Activated T-cell treated with anti-CD3 and anti-CD28 coated beads for 24 hours (primary cell): ENCODE measurements at regions not wholly inside any gene's neighbourhood (a gene's known extent, or its start where the extent isn't known, plus 50 kb on each side); places are given as distances from the start of the nearest gene placed in this dataset.

ENCODE experiments used
- DNase-seq: peaks from one replicate; pipeline ENCODE4 v3.0.0-alpha.2; 2020; ENCODE audit warnings: low read depth

DNA sequence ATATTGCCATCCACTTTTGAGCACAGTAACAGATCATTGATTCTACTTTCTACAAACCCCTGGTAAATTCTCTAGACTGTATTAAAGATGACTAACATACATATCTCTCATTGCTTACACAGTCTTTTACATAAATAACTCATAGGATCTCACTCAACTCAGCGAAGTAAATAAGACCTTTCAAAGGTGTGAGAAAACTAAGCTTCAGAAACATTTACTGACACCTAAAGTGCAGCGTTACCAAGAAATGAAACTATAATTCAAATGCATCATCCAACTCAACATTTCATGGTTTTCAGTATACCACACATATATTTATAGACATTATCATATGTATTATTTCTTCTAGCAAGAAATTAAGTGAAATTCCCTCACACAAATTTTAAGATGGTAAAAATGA lies 189.8 kb downstream of the METTL4 start:
- no peak for DNase-seq

DNA sequence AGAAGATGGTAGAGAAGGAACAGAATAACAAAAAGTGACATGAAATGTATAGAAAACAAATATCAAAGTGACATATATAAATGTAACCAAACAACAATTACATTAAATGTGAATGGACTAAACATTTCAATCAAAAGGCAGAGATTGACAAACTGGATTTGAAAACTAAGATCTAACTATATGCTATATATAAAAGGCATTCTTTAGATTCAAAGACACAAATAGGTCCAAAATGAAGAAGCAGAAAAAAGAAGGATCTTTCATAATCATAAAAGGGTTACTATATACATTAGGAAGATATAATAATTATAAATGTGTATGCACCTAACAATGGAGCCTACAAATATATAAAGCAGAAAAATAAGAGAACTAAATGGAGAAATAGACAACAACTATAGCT lies 183.7 kb downstream of the METTL4 start:
- DNase-seq: no peak

DNA sequence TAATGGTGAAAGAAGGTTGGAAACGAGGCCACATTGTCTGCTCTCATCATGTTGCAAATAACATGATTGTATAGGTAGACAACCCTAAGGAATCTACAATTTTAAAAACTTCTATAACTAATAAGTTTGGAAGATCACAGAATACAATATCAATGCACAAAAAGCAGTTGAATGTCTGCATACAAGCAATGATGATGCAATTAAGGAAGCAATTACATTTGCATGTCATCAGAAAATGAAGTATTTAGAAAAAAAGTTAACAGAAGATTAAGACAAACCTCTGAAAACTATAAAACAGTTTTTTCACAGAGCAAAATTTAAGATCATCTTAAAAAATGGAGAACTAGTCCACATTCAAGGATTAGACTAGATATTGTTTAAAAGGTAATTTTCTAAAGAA lies 181.1 kb downstream of the METTL4 start:
- DNase-seq: no peak

DNA sequence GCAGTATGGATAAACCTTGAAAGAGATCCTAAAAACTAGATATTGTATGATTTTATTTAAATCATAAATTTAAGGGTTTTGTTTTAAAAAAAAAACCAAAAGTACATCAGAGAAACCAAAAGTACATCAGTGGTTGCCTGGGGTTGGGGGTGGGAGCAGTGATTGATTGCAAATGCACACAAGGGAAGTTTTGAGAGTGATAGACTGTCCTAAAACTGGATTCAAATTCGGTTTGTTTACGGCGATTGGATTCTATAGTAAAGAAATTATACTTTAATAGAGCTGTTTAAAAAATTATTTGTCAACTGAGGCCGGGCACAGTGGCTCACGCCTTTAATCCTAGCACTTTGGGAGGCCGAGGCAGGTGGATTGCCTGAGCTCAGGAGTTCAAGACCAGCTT lies 179.8 kb downstream of the METTL4 start:
- no peak for DNase-seq

DNA sequence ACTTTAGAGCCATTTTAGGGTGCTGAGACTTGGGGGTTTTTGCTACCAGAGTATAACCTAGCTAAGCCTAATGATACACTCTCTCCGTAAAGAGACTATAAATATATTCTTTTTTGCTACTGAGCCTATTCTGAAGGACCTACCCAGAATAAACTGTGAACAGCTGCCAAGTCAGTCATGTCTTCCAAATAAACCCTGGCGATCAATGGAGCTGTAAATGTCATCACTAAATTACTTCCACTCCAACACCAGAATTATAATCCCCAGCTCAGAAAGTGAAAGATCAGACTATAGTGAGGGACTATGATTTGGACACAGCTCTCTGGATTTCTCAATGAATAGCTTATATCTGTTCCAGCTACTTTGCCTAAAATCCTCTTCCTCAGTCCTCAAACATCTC lies 178.9 kb downstream of the METTL4 start:
- no peak for DNase-seq

DNA sequence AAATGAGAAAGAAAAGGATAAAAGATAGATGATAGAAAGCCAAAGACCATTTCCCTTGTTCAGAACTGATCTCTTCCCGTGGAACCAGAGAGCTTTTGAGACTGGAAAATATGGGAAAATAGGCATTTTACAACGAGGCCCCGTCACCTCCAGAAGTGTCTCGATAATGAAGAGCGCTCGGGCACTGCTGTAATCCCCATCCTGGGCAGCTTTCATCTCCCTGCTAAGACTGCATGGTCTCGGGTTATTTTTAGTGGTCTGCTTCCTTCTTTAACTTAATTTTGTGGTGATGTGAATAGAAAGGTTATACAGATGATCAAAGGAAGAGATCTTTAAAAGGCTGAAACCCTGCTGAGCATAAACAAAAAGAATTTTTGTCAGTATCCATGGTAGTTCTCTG lies 176.6 kb downstream of the METTL4 start:
- DNase-seq: no peak

DNA sequence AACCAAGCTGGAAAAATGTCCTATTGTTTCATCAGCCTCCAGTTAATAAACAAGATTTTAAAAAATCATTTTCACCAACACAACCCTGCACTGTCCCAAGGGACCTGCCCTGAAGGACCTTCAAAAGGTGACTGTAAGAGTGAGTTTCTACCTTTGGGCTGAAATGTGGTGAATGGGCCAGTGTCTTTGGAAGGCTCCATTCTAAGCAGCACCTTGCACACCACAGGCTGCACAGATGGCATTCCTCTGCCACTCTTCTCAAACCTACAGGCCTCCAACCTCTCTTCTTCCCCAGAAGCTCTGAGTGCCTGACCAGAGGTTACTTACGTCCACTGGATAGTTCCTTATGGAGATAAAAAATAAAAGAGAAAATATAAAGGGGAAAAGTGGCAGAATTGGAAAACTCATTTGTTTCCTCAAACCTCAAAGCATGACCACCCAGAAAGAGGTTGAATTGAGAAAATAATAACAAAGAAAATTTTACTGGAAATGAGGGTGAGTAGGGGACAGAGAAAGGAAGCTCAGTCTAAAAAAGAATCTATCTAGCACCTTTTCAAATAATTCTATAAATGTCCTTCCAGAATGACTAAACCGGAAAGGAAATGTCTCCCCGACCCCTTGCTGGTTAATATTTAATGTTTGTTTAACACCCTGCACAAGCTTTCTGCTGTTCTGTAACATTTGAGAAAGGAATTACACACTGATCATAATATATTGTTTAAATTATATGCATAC lies 175.7 kb downstream of the METTL4 start:
- DNase-seq: no peak

DNA sequence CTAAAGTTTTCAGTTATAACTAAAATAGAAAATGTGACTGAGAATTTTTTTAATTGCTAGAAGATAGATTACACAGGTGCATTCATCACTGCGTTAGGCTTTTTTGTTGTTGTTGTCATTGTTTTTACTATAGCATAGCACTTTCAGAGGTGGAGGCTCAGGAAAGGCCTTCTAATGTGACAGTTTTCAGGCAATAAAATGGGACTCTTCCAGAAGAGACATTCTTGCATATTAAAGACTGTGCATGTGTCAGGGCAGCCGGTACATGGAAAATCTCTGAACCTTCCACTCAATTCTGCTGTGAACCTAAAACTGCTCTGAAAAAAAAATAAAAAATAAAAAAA lies 175.2 kb downstream of the METTL4 start:
- no peak for DNase-seq

DNA sequence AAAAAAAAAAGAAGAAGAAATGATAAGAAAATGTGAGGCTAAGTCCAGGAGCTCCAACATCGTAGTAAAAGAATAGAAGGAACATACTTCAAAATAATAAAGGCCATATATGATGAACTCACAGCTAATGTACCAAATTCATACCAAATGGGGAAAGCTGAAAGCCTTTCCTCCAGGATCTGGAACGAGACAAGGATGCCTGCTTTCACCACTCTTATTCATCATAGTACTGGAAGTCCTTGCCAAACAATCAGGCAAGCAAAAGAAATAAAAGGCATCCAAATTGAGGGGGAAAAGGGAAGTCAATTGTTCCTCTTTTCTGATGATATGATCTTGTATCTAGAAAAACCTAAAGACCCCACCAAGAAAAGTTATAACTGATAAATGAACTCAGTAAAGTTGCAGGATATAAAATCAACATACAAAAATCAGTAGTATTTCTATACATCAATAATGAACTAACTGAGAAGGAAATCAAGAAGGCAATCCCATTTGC lies 170.6 kb downstream of the METTL4 start:
- DNase-seq: no peak

DNA sequence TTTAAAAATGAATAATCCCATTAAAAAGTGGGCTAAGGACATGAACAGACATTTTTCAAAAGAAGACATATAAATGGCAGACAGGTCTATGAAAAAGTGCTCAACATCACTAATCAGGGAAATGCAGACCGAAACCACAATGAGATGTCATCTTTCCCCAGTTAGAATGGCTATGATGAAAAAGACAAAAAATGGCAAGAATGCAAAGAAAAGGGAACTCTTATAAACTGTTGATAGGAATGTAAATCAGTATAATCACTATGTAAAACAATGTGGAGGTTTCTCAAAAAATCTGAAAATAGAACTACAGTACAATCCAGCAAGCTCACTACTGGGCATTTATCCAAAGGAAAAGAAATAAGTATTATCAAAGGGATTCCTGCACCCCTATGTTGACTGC lies 169.2 kb downstream of the METTL4 start:
- DNase-seq: no peak

DNA sequence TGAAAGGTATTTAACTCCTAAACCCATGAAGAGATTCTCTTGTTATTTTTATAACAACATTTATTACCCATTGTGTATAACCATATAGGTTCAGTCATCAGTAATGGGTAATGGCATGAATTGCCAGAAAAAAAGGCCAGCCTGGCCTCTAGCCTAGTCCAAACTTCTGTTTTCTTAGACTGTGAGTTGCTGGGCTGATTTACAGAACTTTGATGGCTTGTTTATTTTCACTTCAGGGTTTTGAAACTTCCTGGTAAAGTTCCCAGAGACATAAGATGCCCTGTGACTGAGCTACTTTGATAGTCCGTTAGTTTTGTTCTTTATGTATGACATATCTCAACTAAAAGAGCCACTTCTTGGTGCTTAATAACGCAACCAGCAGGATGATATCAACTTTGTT lies 164.8 kb downstream of the METTL4 start:
- no peak for DNase-seq

DNA sequence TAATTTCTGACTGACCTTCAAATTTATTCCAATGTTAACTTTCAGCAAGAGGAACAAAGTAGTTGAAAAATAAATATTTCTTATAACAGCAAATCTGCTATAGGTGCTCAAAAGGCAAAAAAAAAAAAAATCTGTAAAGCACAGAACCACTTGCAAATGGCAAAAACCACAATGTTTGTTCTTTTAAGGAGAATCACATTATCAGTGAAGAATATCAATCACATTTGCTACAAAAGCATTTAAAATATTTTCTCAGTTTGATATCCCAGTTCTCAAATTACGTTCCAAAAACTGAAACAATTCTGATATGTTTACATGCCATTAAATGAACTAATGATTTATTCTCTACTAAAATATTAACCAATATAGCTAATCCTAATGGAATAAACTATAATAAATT lies 163.3 kb downstream of the METTL4 start:
- DNase-seq: no peak

DNA sequence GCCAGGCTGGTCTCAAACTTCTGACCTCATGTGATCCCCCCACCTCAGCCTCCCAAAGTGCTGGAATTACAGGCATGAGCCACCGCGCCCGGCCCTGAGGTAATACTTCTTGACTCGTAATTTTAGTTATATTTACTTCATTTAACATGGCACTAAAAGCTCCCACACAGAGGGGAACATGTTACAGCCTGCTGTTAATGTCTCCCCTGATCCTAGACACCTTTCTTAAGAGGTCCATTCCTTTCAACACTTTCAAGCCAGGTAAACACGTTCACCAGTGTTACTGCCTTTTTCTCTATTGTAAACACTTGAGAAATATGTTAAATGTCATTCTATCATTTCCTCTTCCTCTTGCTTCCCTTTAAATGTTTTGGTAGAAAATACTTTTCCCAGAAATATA lies 161.4 kb downstream of the METTL4 start:
- DNase-seq: no peak

DNA sequence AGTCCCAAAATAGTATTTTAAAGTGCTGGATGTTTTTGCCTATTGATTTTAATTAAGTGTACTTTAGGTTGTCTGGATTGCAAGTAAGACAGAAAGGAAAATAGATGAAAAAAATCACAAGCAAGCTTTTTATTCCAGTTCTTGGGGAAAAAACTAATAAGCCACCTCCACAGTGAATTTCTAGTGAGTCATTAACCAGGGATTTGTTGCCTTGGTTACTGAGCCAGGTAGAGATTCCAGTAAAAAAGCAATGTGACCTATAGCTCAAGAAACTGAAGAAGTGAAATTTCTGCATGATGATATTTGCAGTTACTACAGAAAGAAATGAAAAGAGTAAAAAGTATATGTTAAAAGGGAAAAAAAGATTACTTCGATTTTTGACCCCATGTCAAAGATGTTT lies 160.6 kb downstream of the METTL4 start:
- no peak for DNase-seq

DNA sequence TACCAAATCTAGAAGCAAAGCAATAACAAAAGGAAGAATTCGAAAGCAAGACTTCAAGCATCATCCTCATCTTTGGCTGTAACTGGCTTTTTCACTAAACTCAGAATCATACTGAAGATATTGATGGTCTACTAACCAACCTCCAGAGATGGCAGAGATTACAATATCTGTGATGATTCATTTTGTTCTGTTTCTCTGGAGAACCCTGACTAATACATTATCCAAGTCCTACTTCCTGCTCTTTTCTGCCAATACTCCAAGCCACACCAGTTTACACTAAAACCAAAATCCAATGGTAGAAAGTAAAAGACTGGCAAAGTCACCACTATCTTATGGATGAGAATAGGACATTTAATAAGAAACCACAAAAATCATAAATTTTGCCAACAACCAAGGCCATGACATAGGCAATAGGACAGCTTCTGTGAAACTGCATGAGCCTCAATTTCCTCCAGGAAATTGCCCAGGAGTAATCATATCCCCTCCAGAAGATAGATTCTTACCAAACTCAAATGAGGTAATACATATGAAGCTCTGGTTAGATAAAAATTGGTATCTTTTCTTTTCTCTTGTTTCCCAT lies 159.8 kb downstream of the METTL4 start:
- no peak for DNase-seq

DNA sequence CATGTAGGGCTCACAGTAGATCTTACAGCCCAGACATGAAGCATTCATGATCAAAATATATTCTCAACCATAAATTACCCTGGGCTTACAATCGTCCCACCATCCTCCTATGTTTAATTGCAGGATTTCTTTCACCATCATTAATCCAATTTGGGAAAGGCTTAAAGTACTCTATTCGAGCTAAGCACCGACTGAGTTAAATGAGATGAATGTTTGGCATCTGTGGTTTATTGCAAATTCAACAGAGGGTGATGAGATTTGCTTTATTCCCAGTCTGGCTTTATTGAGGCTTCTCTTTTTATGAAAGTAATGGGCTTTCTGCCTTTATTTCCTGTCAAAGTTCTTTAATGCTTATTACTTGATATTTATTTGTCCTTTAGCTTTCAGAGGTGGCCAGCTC lies 159.0 kb downstream of the METTL4 start:
- no peak for DNase-seq

DNA sequence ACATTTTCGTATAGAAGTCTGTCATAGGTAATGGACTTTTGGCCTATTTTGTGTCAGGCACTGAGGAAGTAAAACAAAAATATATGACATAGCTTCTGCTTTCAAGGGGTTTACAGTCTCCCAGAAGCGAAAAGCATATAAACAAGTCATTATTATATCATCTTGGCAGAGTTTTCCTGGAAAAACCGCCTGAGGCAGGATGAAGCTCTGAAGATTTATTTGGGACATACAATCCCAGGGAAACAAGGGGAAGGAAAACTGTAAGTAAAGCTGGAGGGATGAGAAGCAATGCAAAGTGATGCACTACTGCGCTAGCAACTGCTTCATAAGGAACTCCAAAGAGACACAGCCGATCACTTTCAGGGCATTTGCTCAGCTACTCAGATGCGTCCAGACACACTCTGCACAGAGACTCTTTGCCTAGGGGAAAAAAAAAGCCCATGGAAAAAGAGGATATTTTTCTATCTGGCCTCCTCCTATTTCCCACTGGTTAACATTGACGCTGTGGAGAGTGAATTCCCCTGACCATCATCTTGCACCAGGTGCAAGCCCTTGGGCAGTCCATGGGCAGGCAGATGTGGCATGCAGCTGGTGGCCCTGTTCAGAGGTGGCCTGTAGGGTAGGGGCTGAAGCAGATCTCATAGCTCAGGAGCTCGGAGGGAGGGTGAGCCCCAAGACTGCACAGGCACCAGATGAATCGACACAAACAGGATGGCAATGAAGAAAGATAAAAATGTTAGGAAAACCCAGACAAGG lies 158.1 kb downstream of the METTL4 start:
- DNase-seq: no peak

DNA sequence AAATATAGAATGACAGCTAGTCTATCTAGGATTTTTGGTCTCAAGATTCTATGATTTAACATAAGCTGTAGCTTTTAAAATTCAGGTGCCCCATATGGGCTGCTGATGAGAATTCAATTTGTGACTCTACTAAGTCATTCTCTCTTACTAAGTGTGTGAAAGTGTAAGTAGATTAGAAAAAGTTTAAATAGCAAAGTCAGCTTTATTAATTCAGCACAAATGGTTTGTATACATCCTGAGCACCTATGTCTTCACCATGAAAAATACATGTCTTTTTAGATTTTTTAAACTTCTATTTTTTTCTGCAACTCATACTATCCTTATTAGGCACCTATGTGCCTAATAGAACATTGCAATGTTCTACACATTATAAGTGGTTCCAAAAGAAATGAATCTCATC lies 157.1 kb downstream of the METTL4 start:
- no peak for DNase-seq

DNA sequence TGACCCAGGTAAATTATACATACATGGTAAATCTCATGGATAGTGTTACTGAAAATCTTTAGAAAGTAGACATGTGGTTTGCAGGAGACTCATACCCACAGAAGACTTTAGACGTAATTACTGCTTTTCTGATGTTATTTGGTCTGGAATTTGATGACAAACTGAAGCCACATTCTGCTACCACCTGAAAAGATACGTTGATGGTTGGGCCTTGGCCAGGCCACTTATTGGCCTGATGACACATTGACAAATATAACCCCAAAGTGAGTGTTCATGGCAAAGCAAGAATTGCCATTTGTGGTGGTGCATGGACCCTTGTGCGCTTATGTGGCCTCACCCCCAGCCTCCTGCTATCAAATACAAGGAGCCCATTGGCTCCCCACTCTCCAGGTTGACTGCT lies 155.6 kb downstream of the METTL4 start:
- DNase-seq: no peak

DNA sequence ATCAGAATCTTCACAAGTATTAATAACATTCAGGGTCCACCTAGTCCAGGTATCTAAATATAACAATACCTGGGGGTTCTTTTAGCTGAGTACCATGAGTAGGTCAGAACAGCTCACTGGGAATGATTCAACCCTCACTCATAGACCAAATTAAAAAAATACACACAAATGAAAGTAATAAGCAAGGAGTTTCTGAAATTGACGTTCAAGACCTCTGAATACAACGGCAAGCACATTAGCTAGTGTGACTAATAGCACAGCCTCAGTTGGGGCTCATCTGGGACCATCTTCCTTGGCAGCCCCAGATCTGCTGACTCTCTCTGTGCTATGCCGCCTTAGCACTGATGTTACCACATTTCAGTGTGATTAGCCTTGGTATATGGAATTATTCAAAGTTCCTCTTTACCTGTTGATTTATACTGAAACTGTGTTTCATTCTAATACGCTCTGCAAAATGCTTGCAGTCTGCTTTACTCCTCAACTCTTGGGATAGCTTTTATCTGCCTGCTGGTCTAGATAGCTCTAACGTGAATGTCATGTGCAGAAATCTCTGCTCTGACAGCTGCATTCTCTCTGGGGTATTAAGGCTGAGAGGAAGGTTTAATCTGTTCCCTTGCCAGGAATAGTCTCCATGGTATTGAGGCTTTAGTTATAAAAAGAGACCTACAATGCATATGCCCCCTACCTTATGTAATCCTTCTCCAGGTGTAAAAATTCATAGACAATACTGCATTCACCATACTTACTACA lies 153.3 kb downstream of the METTL4 start:
- no peak for DNase-seq

DNA sequence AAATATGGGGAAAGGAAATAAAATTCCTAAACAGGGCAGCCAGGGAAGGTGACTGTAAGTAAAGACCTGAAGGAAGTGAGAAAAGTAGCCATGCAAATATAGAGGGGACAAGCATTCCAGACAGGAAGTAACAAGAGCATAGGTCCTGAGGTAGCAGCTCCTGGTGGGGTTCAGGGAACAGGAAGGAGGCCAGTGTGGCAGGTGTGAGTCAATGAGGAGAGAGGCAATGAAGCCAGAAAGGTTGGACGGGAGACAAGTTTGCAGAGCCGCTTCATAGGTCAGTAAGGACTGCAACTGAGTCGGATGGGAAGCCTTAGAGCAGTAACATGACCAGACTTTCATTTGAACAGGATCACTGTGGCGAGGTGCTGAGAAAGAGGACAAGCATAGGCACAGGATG lies 150.9 kb downstream of the METTL4 start:
- DNase-seq: no peak

DNA sequence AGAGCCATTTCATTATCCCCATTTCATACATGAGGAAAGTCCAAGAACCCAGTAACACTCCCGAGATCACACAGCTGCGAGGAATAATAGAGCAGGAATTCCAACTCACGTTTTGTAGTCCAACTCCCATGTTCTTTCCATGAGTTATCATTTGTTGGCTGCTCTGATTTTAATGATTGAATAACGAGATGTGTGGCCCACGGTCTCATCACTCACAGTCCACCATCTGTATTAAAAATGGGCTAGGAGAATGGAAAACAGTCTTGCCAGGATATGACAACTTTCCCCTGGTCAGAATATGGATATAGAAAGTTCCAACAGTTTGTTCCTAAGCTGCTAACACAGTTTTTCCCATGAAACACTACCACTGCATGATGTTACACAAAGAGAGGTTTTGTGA lies 147.5 kb downstream of the METTL4 start:
- DNase-seq: no peak

DNA sequence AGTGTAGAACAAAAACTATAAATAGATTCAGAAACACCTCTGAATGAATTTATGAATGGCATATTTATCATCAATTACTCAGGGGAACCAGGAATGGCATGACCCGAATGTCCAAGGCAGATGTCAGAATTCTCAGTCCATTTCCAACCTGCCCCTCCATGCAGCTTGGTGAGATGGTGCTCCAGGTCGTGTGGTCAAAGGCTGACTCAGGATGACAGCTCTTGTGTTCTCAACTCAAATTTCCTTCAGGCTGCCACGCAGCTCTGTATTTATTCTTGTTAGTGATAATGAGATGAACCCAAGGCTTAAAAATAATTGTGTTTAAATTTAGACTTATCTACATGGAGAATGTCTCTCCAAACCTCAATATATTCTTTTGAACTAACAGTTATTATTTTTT lies 146.9 kb downstream of the METTL4 start:
- DNase-seq: no peak
